ENCODE measurements at regions not wholly inside any gene's neighbourhood (a gene's known extent, or its start where the extent isn't known, plus 50 kb on each side); places are given as distances from the start of the nearest gene placed in this dataset.

- TF ChIP-seq CTCF (conservative IDR thresholded peaks at IDR 0.05; ENCODE audit: low read length) (no peak), EZH2phosphoT487 (IDR thresholded peaks at IDR 0.05; ENCODE audit: borderline replicate concordance, low read depth, low read length) (no peak)
These were observed 218.6 kb upstream of the PMEPA1 start for GRCh38 chr20:57928181-57928967.

Data from OCI-LY7 (cell line).